ENCODE measurements at regions not wholly inside any gene's neighbourhood (a gene's known extent, or its start where the extent isn't known, plus 50 kb on each side); places are given as distances from the start of the nearest gene placed in this dataset.

GRCh38 chr2:22701561-22702160, 683.3 kb upstream of the KLHL29 start:
- H3K9me1 ChIP-seq (ENCODE audit: insufficient read depth, low read length): no peaks in the 10 kb centered on the region
- no peak overlapping the region for H4K5ac ChIP-seq (ENCODE audit: low read depth, low read length)
- no peak overlapping the region for H2AK5ac ChIP-seq (ENCODE audit: low read depth, low read length)
- no TSS peak for BruUV-seq (replicated peaks)
- no CpG with 5 or more reads among the region's 2 CpGs for WGBS, 2 experiments (ENCODE audit: extremely low coverage in 2 of 2, insufficient read length in 1 of 2)
- no peak overlapping the region for H3K18ac ChIP-seq (ENCODE audit: low read depth, low read length)
- H3K56ac ChIP-seq (ENCODE audit: extremely low read depth, insufficient read depth, low read length): no peak overlapping the region
- no peaks in the 10 kb centered on the region for H3K79me1 ChIP-seq (ENCODE audit: low read depth in 1 of 2, low read length in 2 of 2)
- no peaks in the 10 kb centered on the region for H3K27me3 ChIP-seq (ENCODE audit: control insufficient read depth, insufficient read depth, low read length)
- no peak overlapping the region for H4K8ac ChIP-seq (ENCODE audit: low read depth in 2 of 2, low read length in 2 of 2)
- no peak for TF ChIP-seq CEBPB (IDR thresholded peaks at IDR 0.05; ENCODE audit: low read depth, low read length)
- no peak for TF ChIP-seq RCOR1 (IDR thresholded peaks at IDR 0.05; ENCODE audit: insufficient replicate concordance, low read length)
- TF ChIP-seq FOS (IDR thresholded peaks at IDR 0.05; ENCODE audit: low read depth, low read length): no peak
- no peak for TF ChIP-seq CHD1 (IDR thresholded peaks at IDR 0.05; ENCODE audit: low read depth, low read length)
- no peak for TF ChIP-seq SMC3 (IDR thresholded peaks at IDR 0.05; ENCODE audit: low read depth, low read length)
- TF ChIP-seq POLR2A (IDR thresholded peaks at IDR 0.05; ENCODE audit: low read depth, low read length): no peak
- no peak for TF ChIP-seq RAD21 (IDR thresholded peaks at IDR 0.05; ENCODE audit: low read length)
- no peak for TF ChIP-seq ELK1 (IDR thresholded peaks at IDR 0.05; ENCODE audit: borderline replicate concordance, low read depth, low read length)
- no peak for TF ChIP-seq NFE2L2 (IDR thresholded peaks at IDR 0.05; ENCODE audit: low read depth, low read length)
- TF ChIP-seq MAFK (IDR thresholded peaks at IDR 0.05; ENCODE audit: low read depth, low read length): no peak
- TF ChIP-seq, protein P1, sequence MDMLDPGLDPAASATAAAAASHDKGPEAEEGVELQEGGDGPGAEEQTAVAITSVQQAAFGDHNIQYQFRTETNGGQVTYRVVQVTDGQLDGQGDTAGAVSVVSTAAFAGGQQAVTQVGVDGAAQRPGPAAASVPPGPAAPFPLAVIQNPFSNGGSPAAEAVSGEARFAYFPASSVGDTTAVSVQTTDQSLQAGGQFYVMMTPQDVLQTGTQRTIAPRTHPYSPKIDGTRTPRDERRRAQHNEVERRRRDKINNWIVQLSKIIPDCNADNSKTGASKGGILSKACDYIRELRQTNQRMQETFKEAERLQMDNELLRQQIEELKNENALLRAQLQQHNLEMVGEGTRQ (IDR thresholded peaks at IDR 0.05; ENCODE audit: low read depth, low read length): no peak
- no peak for TF ChIP-seq MXI1 (IDR thresholded peaks at IDR 0.05; ENCODE audit: borderline replicate concordance, low read depth, low read length)
- TF ChIP-seq, protein P2, sequence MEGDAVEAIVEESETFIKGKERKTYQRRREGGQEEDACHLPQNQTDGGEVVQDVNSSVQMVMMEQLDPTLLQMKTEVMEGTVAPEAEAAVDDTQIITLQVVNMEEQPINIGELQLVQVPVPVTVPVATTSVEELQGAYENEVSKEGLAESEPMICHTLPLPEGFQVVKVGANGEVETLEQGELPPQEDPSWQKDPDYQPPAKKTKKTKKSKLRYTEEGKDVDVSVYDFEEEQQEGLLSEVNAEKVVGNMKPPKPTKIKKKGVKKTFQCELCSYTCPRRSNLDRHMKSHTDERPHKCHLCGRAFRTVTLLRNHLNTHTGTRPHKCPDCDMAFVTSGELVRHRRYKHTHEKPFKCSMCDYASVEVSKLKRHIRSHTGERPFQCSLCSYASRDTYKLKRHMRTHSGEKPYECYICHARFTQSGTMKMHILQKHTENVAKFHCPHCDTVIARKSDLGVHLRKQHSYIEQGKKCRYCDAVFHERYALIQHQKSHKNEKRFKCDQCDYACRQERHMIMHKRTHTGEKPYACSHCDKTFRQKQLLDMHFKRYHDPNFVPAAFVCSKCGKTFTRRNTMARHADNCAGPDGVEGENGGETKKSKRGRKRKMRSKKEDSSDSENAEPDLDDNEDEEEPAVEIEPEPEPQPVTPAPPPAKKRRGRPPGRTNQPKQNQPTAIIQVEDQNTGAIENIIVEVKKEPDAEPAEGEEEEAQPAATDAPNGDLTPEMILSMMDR (conservative IDR thresholded peaks at IDR 0.05; ENCODE audit: low read depth, low read length): no peak
- no peak for TF ChIP-seq BHLHE40 (IDR thresholded peaks at IDR 0.05; ENCODE audit: low read depth, low read length)
- TF ChIP-seq RFX5 (IDR thresholded peaks at IDR 0.05; ENCODE audit: low read depth, low read length): no peak
- TF ChIP-seq MAZ (IDR thresholded peaks at IDR 0.05; ENCODE audit: borderline replicate concordance, low read depth, low read length): no peak
- H2BK15ac ChIP-seq (ENCODE audit: low read depth, low read length): no peak overlapping the region
- POLR2A ChIA-PET (ENCODE audit: unreplicated experiment): no interaction called here
- no peak overlapping the region for H2BK20ac ChIP-seq (ENCODE audit: low read depth, low read length)
- H3K9ac ChIP-seq (ENCODE audit: low read depth, low read length): no peak overlapping the region
- in situ Hi-C loops (cut with MboI; ENCODE audit: low sequenced_read_pairs): no loop called here
- intact Hi-C loops (cut with micrococcal nuclease): no loop called here
- no peak overlapping the region for H2AK9ac ChIP-seq (replicated peaks; ENCODE audit: low read depth, low read length, poor library complexity)
- CTCF ChIA-PET: no interaction called here
- H3K4ac ChIP-seq (ENCODE audit: low read depth, low read length): no peak overlapping the region
- H3K23ac ChIP-seq (ENCODE audit: low read depth, low read length): no peak overlapping the region
- no peaks in the 10 kb centered on the region for H3K4me1 ChIP-seq (ENCODE audit: control insufficient read depth, insufficient read depth, low read length)
- no peak overlapping the region for H3K4me2 ChIP-seq (ENCODE audit: low read depth, low read length)
- H2AFZ ChIP-seq (replicated peaks; ENCODE audit: low read length, poor library complexity): no peak overlapping the region
- H3K14ac ChIP-seq (replicated peaks; ENCODE audit: low read depth, low read length): no peak overlapping the region
- H4K20me1 ChIP-seq (ENCODE audit: insufficient read depth, low read length): no peaks in the 10 kb centered on the region
- H3K4me3 ChIP-seq (ENCODE audit: insufficient read depth, low read depth, low read length): no peak overlapping the region
- no peak overlapping the region for H3K27ac ChIP-seq (ENCODE audit: insufficient read depth, low read length)
- H3K9me3 ChIP-seq (ENCODE audit: control insufficient read depth, insufficient read depth, low read length): peaks cover 14% of the 10 kb centered on the region
- H2BK5ac ChIP-seq (ENCODE audit: low read depth, low read length, poor library complexity, severe bottlenecking): no peak overlapping the region
- H4K91ac ChIP-seq (ENCODE audit: insufficient read depth, low read depth, low read length): no peak overlapping the region
- ATAC-seq (ENCODE audit: low read depth) (no peak), DNase-seq (no peak)
- no peaks in the 10 kb centered on the region for H3K36me3 ChIP-seq (ENCODE audit: control insufficient read depth, insufficient read depth, low read length)
- dilution Hi-C loops (cut with HindIII; ENCODE audit: low sequenced_read_pairs, unreplicated experiment): no loop called here
- no peak overlapping the region for H2BK120ac ChIP-seq (ENCODE audit: low read depth, low read length)

Measured in IMR-90 (cell line).